ENCODE measurements at regions not wholly inside any gene's neighbourhood (a gene's known extent, or its start where the extent isn't known, plus 50 kb on each side); places are given as distances from the start of the nearest gene placed in this dataset.

GRCh38 chr10:31179091-31179680, 139.8 kb upstream of the ZEB1 start:
- no peaks in the 10 kb centered on the region for H3K36me3 ChIP-seq
- no peak overlapping the region for H3K27ac ChIP-seq
- WGBS, 2 donors, result 53 to 58% methylated on average over 5 of the region's 5 CpGs
- no peak for DNase-seq (ENCODE audit: low spot score in 2 of 2)
- H3K4me3 ChIP-seq, result no peak overlapping the region
- H3K4me1 ChIP-seq, result peaks cover 0 to 5% (median 0%) of the 10 kb centered on the region in 4 donors
- H3K27me3 ChIP-seq, result no peaks in the 10 kb centered on the region
- no peak for TF ChIP-seq EP300 (IDR thresholded peaks at IDR 0.05)
- TF ChIP-seq POLR2A (IDR thresholded peaks at IDR 0.05), result no peak
- TF ChIP-seq, protein P1, sequence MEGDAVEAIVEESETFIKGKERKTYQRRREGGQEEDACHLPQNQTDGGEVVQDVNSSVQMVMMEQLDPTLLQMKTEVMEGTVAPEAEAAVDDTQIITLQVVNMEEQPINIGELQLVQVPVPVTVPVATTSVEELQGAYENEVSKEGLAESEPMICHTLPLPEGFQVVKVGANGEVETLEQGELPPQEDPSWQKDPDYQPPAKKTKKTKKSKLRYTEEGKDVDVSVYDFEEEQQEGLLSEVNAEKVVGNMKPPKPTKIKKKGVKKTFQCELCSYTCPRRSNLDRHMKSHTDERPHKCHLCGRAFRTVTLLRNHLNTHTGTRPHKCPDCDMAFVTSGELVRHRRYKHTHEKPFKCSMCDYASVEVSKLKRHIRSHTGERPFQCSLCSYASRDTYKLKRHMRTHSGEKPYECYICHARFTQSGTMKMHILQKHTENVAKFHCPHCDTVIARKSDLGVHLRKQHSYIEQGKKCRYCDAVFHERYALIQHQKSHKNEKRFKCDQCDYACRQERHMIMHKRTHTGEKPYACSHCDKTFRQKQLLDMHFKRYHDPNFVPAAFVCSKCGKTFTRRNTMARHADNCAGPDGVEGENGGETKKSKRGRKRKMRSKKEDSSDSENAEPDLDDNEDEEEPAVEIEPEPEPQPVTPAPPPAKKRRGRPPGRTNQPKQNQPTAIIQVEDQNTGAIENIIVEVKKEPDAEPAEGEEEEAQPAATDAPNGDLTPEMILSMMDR (IDR thresholded peaks at IDR 0.05), result no peak
- peaks cover 0 to 10% (median 5%) of the 10 kb centered on the region in 4 donors for H3K9me3 ChIP-seq

DNA sequence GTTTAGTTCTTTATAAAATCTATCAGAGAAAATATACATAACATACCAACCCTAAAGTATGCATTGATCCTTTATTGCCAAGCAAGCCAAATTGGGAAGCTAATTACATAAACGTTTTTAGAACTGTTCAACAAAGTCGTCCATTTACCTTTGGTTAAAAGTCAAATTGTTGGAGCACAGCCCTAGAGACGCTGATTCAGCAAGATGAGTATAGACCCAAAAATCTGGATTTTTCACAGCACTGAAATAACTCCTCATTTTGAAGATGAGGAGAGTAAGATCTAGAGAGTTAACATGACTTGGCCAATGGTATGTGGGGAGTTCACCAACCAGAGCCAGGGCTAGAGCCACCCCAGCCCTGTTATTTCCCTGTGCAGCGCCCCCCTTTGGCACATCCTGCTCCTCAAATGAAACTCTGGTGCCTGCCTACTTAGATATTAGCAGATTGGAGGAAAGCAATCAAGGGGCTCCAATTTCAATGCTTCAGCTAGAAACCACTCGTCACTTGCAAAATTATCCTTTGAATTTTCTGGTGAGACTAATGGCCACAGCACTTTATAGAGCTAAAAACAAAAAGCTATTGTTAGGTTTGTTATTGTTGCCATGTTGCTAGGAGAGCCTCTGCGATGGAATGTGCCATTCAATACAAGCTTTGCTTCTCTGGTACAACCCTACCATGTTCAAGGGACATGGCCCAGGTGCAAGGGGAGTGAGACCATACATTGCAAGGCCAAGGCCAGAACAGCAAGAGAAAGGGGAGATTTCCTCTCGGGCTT, 132.6 kb upstream of the ZEB1 start:
- H3K4me1 ChIP-seq, result peaks cover 0 to 21% (median 0%) of the 10 kb centered on the region in 4 donors
- no peaks in the 10 kb centered on the region for H3K9me3 ChIP-seq
- 36 to 47% methylated on average over 7 of the region's 7 CpGs for WGBS, 2 donors
- H3K36me3 ChIP-seq, result no peaks in the 10 kb centered on the region
- DNase-seq (ENCODE audit: low spot score in 2 of 2), result no peak
- TF ChIP-seq, protein P1 (IDR thresholded peaks at IDR 0.05), result no peak
- TF ChIP-seq POLR2A (IDR thresholded peaks at IDR 0.05) (no peak), EP300 (IDR thresholded peaks at IDR 0.05) (peak in 1 of 2 donors; percentile 23)
- H3K27ac ChIP-seq, result peak overlapping the region in 2 of 4 donors; percentile 61 to 69
- no peaks in the 10 kb centered on the region for H3K27me3 ChIP-seq
- no peak overlapping the region for H3K4me3 ChIP-seq

DNA sequence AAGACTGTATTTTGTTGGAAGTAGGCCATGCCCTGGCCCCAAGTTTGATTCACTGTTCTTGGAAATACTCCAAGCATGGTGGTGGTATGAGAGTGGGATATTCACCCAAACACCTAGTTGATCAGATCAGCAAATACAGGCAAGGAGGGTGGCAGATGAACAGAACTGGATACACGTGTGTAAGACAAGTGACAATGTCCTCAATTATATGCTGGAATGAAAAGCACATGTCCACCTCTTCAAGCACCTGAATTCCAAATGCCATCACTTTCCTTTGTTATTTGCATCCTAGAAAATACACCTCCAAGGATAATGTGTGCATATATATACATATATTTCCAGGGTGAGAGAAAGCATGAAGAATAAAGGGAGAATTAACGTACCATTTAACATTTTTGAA, 131.8 kb upstream of the ZEB1 start:
- 79 to 81% methylated on average over 2 of the region's 2 CpGs for WGBS, 2 donors
- H3K27ac ChIP-seq, result peak overlapping the region in 2 of 4 donors; percentile 20 to 69
- H3K4me1 ChIP-seq, result peaks cover 0 to 21% (median 0%) of the 10 kb centered on the region in 4 donors
- no peak for DNase-seq (ENCODE audit: low spot score in 2 of 2)
- H3K36me3 ChIP-seq, result no peaks in the 10 kb centered on the region
- H3K9me3 ChIP-seq, result no peaks in the 10 kb centered on the region
- TF ChIP-seq EP300 (IDR thresholded peaks at IDR 0.05), result no peak
- TF ChIP-seq, protein P1 (IDR thresholded peaks at IDR 0.05), result no peak
- TF ChIP-seq POLR2A (IDR thresholded peaks at IDR 0.05), result no peak
- H3K4me3 ChIP-seq, result no peak overlapping the region
- no peaks in the 10 kb centered on the region for H3K27me3 ChIP-seq

DNA sequence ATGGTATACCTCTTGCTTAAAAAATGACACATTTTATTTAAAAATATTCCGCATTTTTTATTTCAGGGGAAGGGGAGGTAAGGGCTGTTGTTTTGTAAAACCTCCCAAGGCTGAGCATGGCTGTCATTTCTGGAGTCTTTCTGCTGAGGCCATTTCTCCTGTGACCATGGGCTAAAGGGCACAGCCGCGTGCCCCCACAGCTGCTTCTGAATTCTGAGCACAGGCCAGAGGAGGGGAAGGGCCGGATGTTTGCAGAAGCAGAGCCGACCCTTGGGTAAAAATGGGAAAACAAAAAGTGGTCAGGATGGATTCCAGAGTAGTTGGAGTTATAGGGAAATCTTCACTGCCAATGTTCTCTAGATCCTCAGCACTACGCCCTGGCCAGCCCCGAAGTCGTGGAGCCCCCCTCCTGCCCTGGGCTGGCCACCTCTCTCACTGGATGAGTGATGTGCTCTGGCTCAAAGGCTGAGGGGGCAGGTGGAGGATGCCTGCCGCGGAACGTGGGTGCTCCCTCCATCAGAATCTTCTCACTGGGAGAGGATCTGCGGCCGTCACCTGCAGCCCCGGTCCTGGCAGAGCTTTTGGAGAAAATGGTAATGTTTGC, 131.3 kb upstream of the ZEB1 start:
- peaks cover 0 to 21% (median 0%) of the 10 kb centered on the region in 4 donors for H3K4me1 ChIP-seq
- H3K9me3 ChIP-seq, result no peaks in the 10 kb centered on the region
- whole genome bisulfite sequencing, 2 donors, result 61 to 64% methylated on average over 14 of the region's 14 CpGs
- H3K27ac ChIP-seq, result peak overlapping the region in 1 of 4 donors; percentile 12
- H3K4me3 ChIP-seq, result no peak overlapping the region
- TF ChIP-seq, protein P1 (IDR thresholded peaks at IDR 0.05), result no peak
- no peak for TF ChIP-seq EP300 (IDR thresholded peaks at IDR 0.05)
- TF ChIP-seq POLR2A (IDR thresholded peaks at IDR 0.05), result no peak
- no peak for DNase-seq (ENCODE audit: low spot score in 2 of 2)
- H3K27me3 ChIP-seq, result no peaks in the 10 kb centered on the region
- H3K36me3 ChIP-seq, result no peaks in the 10 kb centered on the region
